B cell (primary cell): ENCODE measurements at regions not wholly inside any gene's neighbourhood (a gene's known extent, or its start where the extent isn't known, plus 50 kb on each side); places are given as distances from the start of the nearest gene placed in this dataset.

Experiments
- ATAC-seq: fragments of 200-7000 bp; cut with Tn5 transposase; one replicate; pipeline ENCODE4 v1.10.0; 2021; ENCODE audit warnings: low read depth, mild to moderate bottlenecking, moderate number of reproducible peaks, moderate library complexity
- CTCF ChIA-PET: fragments of 350-600 bp; sonication (Branson Sonifier 250); formaldehyde crosslinking; loops from one replicate; lab custom pipeline; 2021; ENCODE audit warnings: antibody characterized with exemption, inconsistent platforms; lab: Charles Lee
- POLR2A ChIA-PET: fragments of 350-600 bp; sonication (Branson Sonifier 250); formaldehyde crosslinking; loops from one replicate; lab custom pipeline; 2021; ENCODE audit warnings: antibody characterized with exemption; lab: Charles Lee
- DNase-seq: peaks from one replicate; pipeline ENCODE4 v3.0.0; 2013
- H2AFZ ChIP-seq: 2 replicates; pipeline ENCODE4 v1.6.1; 2012; ENCODE audit warnings: mild to moderate bottlenecking, low read depth, low read length; ENCODE audit not compliant: insufficient read depth, poor library complexity, severe bottlenecking
- H3K27ac ChIP-seq, 2 donors: 1 replicate in 1 of 2; 2 replicates in 1 of 2; pipeline ENCODE4 v1.5.1; 2012 to 2013; ENCODE audit warnings: low read length in 2 of 2, mild to moderate bottlenecking in 2 of 2, moderate library complexity in 1 of 2
- H3K27me3 ChIP-seq, 4 experiments: fragments of 200-600 bp in 1 of 4; sonication (generic) in 1 of 4; replicated peaks in 1 of 4; 1 replicate in 2 of 4; 2 replicates in 2 of 4; pipeline versions ENCODE4 v1.6.1 to v1.7.0; 2013 to 2016; ENCODE audit warnings: low read length in 3 of 4, mild to moderate bottlenecking in 2 of 4, mixed read lengths in 1 of 4, moderate library complexity in 1 of 4; ENCODE audit not compliant: insufficient read depth in 4 of 4, control insufficient read depth in 3 of 4; ENCODE audit errors: control extremely low read depth in 1 of 4
- H3K36me3 ChIP-seq, 2 experiments: replicated peaks in 1 of 2; 1 replicate in 1 of 2; 2 replicates in 1 of 2; pipeline versions ENCODE4 v1.6.1 to v1.7.1; 2013; ENCODE audit warnings: low read length in 1 of 2; ENCODE audit not compliant: insufficient read depth in 2 of 2, control insufficient read depth in 1 of 2; ENCODE audit errors: control extremely low read depth in 1 of 2, extremely low read depth in 1 of 2
- H3K4me1 ChIP-seq, 2 donors: fragments of 200-600 bp in 1 of 2; sonication (generic) in 1 of 2; 1 replicate in 1 of 2; 2 replicates in 1 of 2; pipeline versions ENCODE4 v1.5.1 to v1.6.1; 2013 to 2017; ENCODE audit warnings: low read length in 2 of 2; ENCODE audit not compliant: control insufficient read depth in 2 of 2, insufficient read depth in 2 of 2
- H3K4me2 ChIP-seq: replicated peaks from 2 replicates; pipeline ENCODE3; 2012; ENCODE audit warnings: mild to moderate bottlenecking, low read depth, low read length; ENCODE audit not compliant: poor library complexity, severe bottlenecking
- H3K4me3 ChIP-seq, 5 experiments: fragments of 200-600 bp in 1 of 5; sonication (generic) in 1 of 5; 1 replicate in 3 of 5; 2 replicates in 2 of 5; pipeline versions ENCODE4 v1.5.1 to v1.7.0; 2011 to 2016; ENCODE audit warnings: low read length in 4 of 5, mild to moderate bottlenecking in 4 of 5, low read depth in 2 of 5, control low read depth in 1 of 5, moderate library complexity in 1 of 5; ENCODE audit not compliant: insufficient read depth in 1 of 5; ENCODE audit errors: control extremely low read depth in 1 of 5, extremely low read depth in 1 of 5
- H3K79me2 ChIP-seq: fragments of 200-600 bp; sonication (generic); one replicate; pipeline ENCODE4 v1.6.0; 2016; ENCODE audit warnings: low read length; ENCODE audit not compliant: control insufficient read depth, insufficient read depth
- H3K9ac ChIP-seq: fragments of 200-600 bp; sonication (generic); 2 replicates; pipeline ENCODE4 v1.6.1; 2017; ENCODE audit warnings: mild to moderate bottlenecking, low read length, moderate library complexity
- H3K9me3 ChIP-seq, 3 donors: one replicate each; pipeline versions ENCODE4 v1.6.1 to v1.7.1; 2013; ENCODE audit warnings: low read length in 2 of 3; ENCODE audit not compliant: control insufficient read depth in 2 of 3, insufficient read depth in 1 of 3; ENCODE audit errors: control extremely low read depth in 1 of 3
- H4K20me1 ChIP-seq: 2 replicates; pipeline ENCODE4 v1.6.0; 2012; ENCODE audit warnings: mild to moderate bottlenecking, low read length; ENCODE audit not compliant: insufficient read depth, control insufficient read depth, poor library complexity, severe bottlenecking
- H3K27ac Mint-ChIP-seq: one replicate; pipeline ENCODE4 v1.8.0; 2021; ENCODE audit warnings: mixed read lengths
- H3K27me3 Mint-ChIP-seq: one replicate; pipeline ENCODE4 v1.8.0; 2021; ENCODE audit warnings: mixed read lengths
- H3K4me1 Mint-ChIP-seq: one replicate; pipeline ENCODE4 v1.8.0; 2021; ENCODE audit warnings: mixed read lengths
- H3K4me3 Mint-ChIP-seq: one replicate; pipeline ENCODE4 v1.8.0; 2021; ENCODE audit warnings: mixed read lengths
- H3K9me3 Mint-ChIP-seq: one replicate; pipeline ENCODE4 v1.8.0; 2022; ENCODE audit warnings: mixed read lengths; ENCODE audit not compliant: insufficient read depth
- EZH2 ChIP-seq: IDR thresholded peaks from 2 replicates; pipeline ENCODE4 v1.6.1; 2012; ENCODE audit warnings: borderline replicate concordance, low read depth, mild to moderate bottlenecking, moderate library complexity, low read length; ENCODE audit not compliant: insufficient read depth, poor library complexity, severe bottlenecking
- WGBS: methylation state at CpG from one replicate; pipeline ENCODE4 v1.1.5; 2013; ENCODE audit warnings: missing lambda C conversion rate; ENCODE audit not compliant: insufficient coverage; 5-methylcytosine and 5-hydroxymethylcytosine counted together
- intact Hi-C: fragments of 100-400 bp; cut with micrococcal nuclease; formaldehyde crosslinking; loops from one replicate; pipeline ENCODE4 v1.10.0; 2022
- TF ChIP-seq, protein P1 (sequence below): fragments of 200-600 bp; IDR thresholded peaks from one replicate; pipeline ENCODE4 v1.8.0; 2022; ENCODE audit warnings: antibody characterized with exemption, mild to moderate bottlenecking

- H3K9ac ChIP-seq, result no peak overlapping the region
- ChIA-PET POLR2A (no interaction called here), CTCF (no interaction called here)
- H3K27ac ChIP-seq, result no peak overlapping the region
- no peak overlapping the region for H3K4me3 Mint-ChIP-seq
- H3K79me2 ChIP-seq, result no peaks in the 10 kb centered on the region
- no peaks in the 10 kb centered on the region for H3K36me3 ChIP-seq
- ATAC-seq, result no peak
- H2AFZ ChIP-seq, result no peak overlapping the region
- no peak overlapping the region for H3K27ac Mint-ChIP-seq
- no peaks in the 10 kb centered on the region for H3K27me3 ChIP-seq
- intact Hi-C loops, result no loop called here
- H4K20me1 ChIP-seq, result no peaks in the 10 kb centered on the region
- no peaks in the 10 kb centered on the region for H3K4me1 ChIP-seq
- peaks cover 2% of the 10 kb centered on the region for H3K9me3 Mint-ChIP-seq
- no peaks in the 10 kb centered on the region for H3K27me3 Mint-ChIP-seq
- H3K9me3 ChIP-seq, result no peaks in the 10 kb centered on the region
- H3K4me3 ChIP-seq, result no peak overlapping the region
- no peaks in the 10 kb centered on the region for H3K4me1 Mint-ChIP-seq
- DNase-seq, result no peak
- TF ChIP-seq, protein P1, sequence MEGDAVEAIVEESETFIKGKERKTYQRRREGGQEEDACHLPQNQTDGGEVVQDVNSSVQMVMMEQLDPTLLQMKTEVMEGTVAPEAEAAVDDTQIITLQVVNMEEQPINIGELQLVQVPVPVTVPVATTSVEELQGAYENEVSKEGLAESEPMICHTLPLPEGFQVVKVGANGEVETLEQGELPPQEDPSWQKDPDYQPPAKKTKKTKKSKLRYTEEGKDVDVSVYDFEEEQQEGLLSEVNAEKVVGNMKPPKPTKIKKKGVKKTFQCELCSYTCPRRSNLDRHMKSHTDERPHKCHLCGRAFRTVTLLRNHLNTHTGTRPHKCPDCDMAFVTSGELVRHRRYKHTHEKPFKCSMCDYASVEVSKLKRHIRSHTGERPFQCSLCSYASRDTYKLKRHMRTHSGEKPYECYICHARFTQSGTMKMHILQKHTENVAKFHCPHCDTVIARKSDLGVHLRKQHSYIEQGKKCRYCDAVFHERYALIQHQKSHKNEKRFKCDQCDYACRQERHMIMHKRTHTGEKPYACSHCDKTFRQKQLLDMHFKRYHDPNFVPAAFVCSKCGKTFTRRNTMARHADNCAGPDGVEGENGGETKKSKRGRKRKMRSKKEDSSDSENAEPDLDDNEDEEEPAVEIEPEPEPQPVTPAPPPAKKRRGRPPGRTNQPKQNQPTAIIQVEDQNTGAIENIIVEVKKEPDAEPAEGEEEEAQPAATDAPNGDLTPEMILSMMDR, result no peak
- no peak for TF ChIP-seq EZH2
- WGBS, result 89% methylated on average over 2 of the region's 2 CpGs
- no peak overlapping the region for H3K4me2 ChIP-seq
Measured at GRCh38 chr4:15150631-15151030, 148.3 kb downstream of the CPEB2 start.

DNA sequence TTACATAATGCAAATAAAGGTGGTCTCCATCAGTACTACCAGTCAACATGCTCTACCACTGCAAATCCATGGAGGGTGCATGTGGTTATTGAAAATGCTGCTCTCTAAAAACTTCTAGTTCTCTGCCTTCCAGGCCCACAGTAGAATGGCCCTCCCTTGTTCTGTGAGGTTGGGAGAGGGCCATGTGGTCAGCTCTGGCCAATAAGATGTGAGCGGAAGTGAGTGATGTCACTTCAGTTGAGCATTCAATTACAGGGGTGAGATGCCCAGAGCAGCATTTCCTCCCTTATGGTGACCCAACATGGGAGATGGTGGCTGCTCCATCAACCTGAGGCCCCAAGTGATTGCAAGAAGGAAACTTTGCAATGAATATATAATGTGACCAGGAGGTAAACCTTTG lies 148.8 kb downstream of the CPEB2 start:
- no peak overlapping the region for H3K4me3 Mint-ChIP-seq
- H3K27ac ChIP-seq, result no peak overlapping the region
- ChIA-PET POLR2A (no interaction called here), CTCF (no interaction called here)
- no peak for DNase-seq
- TF ChIP-seq, protein P1, result no peak
- TF ChIP-seq EZH2, result no peak
- H3K27me3 ChIP-seq, result no peaks in the 10 kb centered on the region
- no peak overlapping the region for H3K9ac ChIP-seq
- no peaks in the 10 kb centered on the region for H4K20me1 ChIP-seq
- no peaks in the 10 kb centered on the region for H3K36me3 ChIP-seq
- peaks cover 2% of the 10 kb centered on the region for H3K9me3 Mint-ChIP-seq
- 0% methylated on average over 1 of the region's 1 CpG for WGBS
- no peaks in the 10 kb centered on the region for H3K27me3 Mint-ChIP-seq
- intact Hi-C loops, result no loop called here
- no peaks in the 10 kb centered on the region for H3K79me2 ChIP-seq
- H3K9me3 ChIP-seq, result no peaks in the 10 kb centered on the region
- H3K4me1 ChIP-seq, result no peaks in the 10 kb centered on the region
- H3K4me1 Mint-ChIP-seq, result no peaks in the 10 kb centered on the region
- no peak overlapping the region for H3K27ac Mint-ChIP-seq
- no peak overlapping the region for H2AFZ ChIP-seq
- no peak overlapping the region for H3K4me3 ChIP-seq
- no peak overlapping the region for H3K4me2 ChIP-seq
- ATAC-seq, result no peak
